HEK293 (cell line): ENCODE measurements at regions not wholly inside any gene's neighbourhood (a gene's known extent, or its start where the extent isn't known, plus 50 kb on each side); places are given as distances from the start of the nearest gene placed in this dataset.

Source experiments
- CTCF ChIA-PET: fragments of 350-600 bp; formaldehyde crosslinking; extraction: SDS; loops from one replicate; lab custom pipeline; 2021; ENCODE audit warnings: antibody characterized with exemption; lab: Yijun Ruan, JAX
- POLR2A ChIA-PET: fragments of 300-600 bp; formaldehyde crosslinking; extraction: SDS; loops from one replicate; lab custom pipeline; 2020; ENCODE audit warnings: antibody characterized with exemption, inconsistent platforms; lab: Yijun Ruan, JAX
- H3K27ac ChIP-seq: fragments of 200-500 bp; sonication (Bioruptor generic); 2 replicates; pipeline ENCODE4 v1.5.1; 2014; ENCODE audit warnings: low read depth, low read length, control low read depth, inconsistent platforms; ENCODE audit errors: extremely low read depth
- H3K36me3 ChIP-seq, 2 experiments: fragments of 200-500 bp in 1 of 2; sonication (Bioruptor generic) in 1 of 2; 1 replicate in 1 of 2; 2 replicates in 1 of 2; pipeline ENCODE4 v1.5.1; 2014 to 2017; ENCODE audit warnings: inconsistent platforms in 2 of 2, low read length in 2 of 2; ENCODE audit not compliant: control insufficient read depth in 2 of 2, insufficient read depth in 1 of 2
- H3K4me1 ChIP-seq: fragments of 200-500 bp; sonication (Bioruptor generic); 2 replicates; pipeline ENCODE4 v1.5.1; 2014; ENCODE audit warnings: mild to moderate bottlenecking, low read length, inconsistent platforms; ENCODE audit not compliant: control insufficient read depth, insufficient read depth
- H3K4me3 ChIP-seq: 2 replicates; pipeline ENCODE4 v1.5.1; 2011; ENCODE audit warnings: low read depth, mild to moderate bottlenecking, control low read depth, low read length, moderate library complexity
- H3K9me3 ChIP-seq: fragments of 200-500 bp; sonication (Bioruptor generic); 2 replicates; pipeline ENCODE4 v1.5.1; 2014; ENCODE audit warnings: low read depth, low read length, inconsistent platforms; ENCODE audit not compliant: control insufficient read depth, insufficient read depth
- CTCF ChIP-seq: fragments of 450-650 bp; formaldehyde crosslinking; IDR thresholded peaks from 2 replicates; pipeline ENCODE4 v1.5.1; 2016; ENCODE audit warnings: missing biosample characterization, missing genetic modification characterization
- GLIS1 ChIP-seq: fragments of 450-650 bp; formaldehyde crosslinking; IDR thresholded peaks from 2 replicates; pipeline ENCODE4 v1.5.1; 2016; ENCODE audit warnings: missing biosample characterization, missing genetic modification characterization
- SP2 ChIP-seq: fragments of 450-650 bp; formaldehyde crosslinking; IDR thresholded peaks from 2 replicates; pipeline ENCODE4 v1.5.1; 2016; ENCODE audit warnings: missing biosample characterization, missing genetic modification characterization
- ZBTB7A ChIP-seq: fragments of 450-650 bp; formaldehyde crosslinking; IDR thresholded peaks from 2 replicates; pipeline ENCODE4 v1.5.1; 2016; ENCODE audit warnings: low read depth, missing biosample characterization, missing genetic modification characterization
- ZNF138 ChIP-seq: fragments of 450-650 bp; formaldehyde crosslinking; IDR thresholded peaks from 2 replicates; pipeline ENCODE4 v1.5.1; 2016; ENCODE audit warnings: missing biosample characterization, missing genetic modification characterization, borderline replicate concordance
- ZNF140 ChIP-seq: fragments of 450-650 bp; formaldehyde crosslinking; IDR thresholded peaks from 2 replicates; pipeline ENCODE4 v1.5.1; 2016; ENCODE audit warnings: missing biosample characterization, missing genetic modification characterization
- ZNF292 ChIP-seq: fragments of 450-650 bp; formaldehyde crosslinking; IDR thresholded peaks from 2 replicates; pipeline ENCODE4 v1.5.1; 2016; ENCODE audit warnings: low read depth, missing biosample characterization, missing genetic modification characterization, borderline replicate concordance
- ZNF311 ChIP-seq: fragments of 450-650 bp; formaldehyde crosslinking; IDR thresholded peaks from 2 replicates; pipeline ENCODE4 v1.5.1; 2017; ENCODE audit warnings: missing biosample characterization, missing genetic modification characterization, borderline replicate concordance
- ZNF585B ChIP-seq: fragments of 450-650 bp; formaldehyde crosslinking; IDR thresholded peaks from 2 replicates; pipeline ENCODE4 v1.5.1; 2016; ENCODE audit warnings: missing biosample characterization, missing genetic modification characterization
- ZNF610 ChIP-seq: fragments of 450-650 bp; formaldehyde crosslinking; IDR thresholded peaks from 2 replicates; pipeline ENCODE4 v1.5.1; 2016; ENCODE audit warnings: missing biosample characterization, missing genetic modification characterization, borderline replicate concordance
- ZNF623 ChIP-seq: fragments of 450-650 bp; formaldehyde crosslinking; IDR thresholded peaks from 2 replicates; pipeline ENCODE4 v1.5.1; 2016; ENCODE audit warnings: missing biosample characterization, missing genetic modification characterization
- ZNF776 ChIP-seq: fragments of 450-650 bp; formaldehyde crosslinking; IDR thresholded peaks from 2 replicates; pipeline ENCODE4 v1.5.0; 2017; ENCODE audit warnings: missing biosample characterization, missing genetic modification characterization, borderline replicate concordance
- TF ChIP-seq, protein P1 (sequence below): fragments of 450-650 bp; formaldehyde crosslinking; IDR thresholded peaks from 2 replicates; pipeline ENCODE4 v1.5.1; 2016; ENCODE audit warnings: missing biosample characterization, missing genetic modification characterization, low read depth
- TF ChIP-seq, protein P2 (sequence below): fragments of 450-650 bp; formaldehyde crosslinking; IDR thresholded peaks from 2 replicates; pipeline ENCODE4 v1.5.1; 2017; ENCODE audit warnings: missing biosample characterization, missing genetic modification characterization
- TF ChIP-seq, protein P3 (sequence below): fragments of 450-650 bp; formaldehyde crosslinking; IDR thresholded peaks from 2 replicates; pipeline ENCODE4 v1.5.1; 2017; ENCODE audit warnings: missing biosample characterization, missing genetic modification characterization

DNA sequence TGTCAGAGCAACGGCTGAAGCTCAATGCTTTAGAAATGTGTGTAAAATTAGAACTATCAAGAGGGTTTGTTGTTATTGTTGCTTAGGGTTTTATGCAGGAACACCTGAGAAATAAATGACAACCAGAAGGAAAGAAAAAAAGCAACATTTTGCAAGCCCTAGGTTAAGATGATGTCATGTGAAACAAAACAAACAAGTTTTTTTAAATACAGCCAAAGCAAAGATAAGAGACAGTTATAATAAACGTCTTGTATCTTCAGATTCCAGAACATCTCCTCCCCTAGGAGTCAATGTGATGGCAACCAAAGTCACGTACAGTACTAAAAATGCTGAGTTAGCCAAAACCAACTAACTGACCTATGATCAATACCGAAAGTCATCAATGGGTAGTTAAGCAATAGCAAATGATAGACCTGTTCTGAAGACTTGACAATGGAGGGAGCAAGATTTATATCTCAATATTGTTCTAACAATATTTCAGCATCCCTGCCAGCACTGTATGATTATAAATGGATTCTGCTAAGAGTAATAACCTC, 55.3 kb upstream of the NOCT start:
- POLR2A ChIA-PET = no interaction called here
- TF ChIP-seq, protein P1, sequence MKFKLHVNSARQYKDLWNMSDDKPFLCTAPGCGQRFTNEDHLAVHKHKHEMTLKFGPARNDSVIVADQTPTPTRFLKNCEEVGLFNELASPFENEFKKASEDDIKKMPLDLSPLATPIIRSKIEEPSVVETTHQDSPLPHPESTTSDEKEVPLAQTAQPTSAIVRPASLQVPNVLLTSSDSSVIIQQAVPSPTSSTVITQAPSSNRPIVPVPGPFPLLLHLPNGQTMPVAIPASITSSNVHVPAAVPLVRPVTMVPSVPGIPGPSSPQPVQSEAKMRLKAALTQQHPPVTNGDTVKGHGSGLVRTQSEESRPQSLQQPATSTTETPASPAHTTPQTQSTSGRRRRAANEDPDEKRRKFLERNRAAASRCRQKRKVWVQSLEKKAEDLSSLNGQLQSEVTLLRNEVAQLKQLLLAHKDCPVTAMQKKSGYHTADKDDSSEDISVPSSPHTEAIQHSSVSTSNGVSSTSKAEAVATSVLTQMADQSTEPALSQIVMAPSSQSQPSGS (tag by site-specific recombination) = peak; percentile 36; the same call in 1 of the 2 replicates
- no peak for TF ChIP-seq CTCF

DNA sequence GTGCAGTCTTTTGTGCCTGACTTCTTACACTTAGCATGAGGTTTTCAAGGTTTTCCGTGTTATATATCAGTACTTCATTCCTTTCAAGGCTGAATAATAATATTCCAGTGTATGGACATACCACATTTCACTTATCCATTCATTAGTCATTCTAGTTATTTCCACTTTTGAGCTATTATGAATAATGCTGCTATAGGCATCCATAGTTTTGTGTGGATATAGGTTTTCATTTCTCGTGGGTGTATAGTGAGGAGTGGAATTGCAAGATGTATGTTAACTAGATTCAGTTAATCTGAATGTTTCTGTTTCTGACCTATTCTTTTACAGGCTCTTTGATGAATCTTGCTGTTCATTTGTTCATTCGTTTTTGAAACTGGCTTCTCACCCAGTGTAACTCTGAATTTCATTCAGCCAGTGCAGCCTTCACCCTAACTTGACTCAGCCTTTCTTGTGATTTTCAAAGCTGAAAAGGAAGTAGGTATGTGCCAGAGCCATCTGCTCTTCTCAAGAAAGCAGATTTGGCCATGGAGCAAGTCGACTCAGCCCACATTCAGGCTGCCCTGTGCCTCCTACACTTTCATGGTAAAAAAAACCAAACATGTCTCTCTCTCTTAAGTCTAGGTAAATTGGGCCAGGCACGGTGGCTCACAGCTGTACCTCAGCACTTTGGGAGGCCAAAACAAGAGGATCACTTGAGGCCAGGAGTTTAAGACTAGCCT, 56.3 kb upstream of the NOCT start:
- no peak overlapping the region for H3K4me3 ChIP-seq
- CTCF ChIA-PET = interaction anchor here (1.2 kb wide), 1 partner anchor 43 kb away, joined by 3 read pairs; no protein-coding TSS in a partner anchor
- H3K4me1 ChIP-seq = no peaks in the 10 kb centered on the region
- H3K36me3 ChIP-seq = no peaks in the 10 kb centered on the region
- POLR2A ChIA-PET = no interaction called here
- no peak overlapping the region for H3K27ac ChIP-seq
- H3K9me3 ChIP-seq = no peaks in the 10 kb centered on the region
- TF ChIP-seq ZNF292 (tag by site-specific recombination) (no peak), ZNF311 (no peak), ZNF140 (tag by site-specific recombination) (peak; percentile 61; the same call in 1 of the 2 replicates)

More for the DNA sequence above, 55.3 kb upstream of the NOCT start:
- Histone ChIP-seq H3K27ac (no peak overlapping the region), H3K4me3 (no peak overlapping the region), H3K36me3 (no peaks in the 10 kb centered on the region), H3K9me3 (no peaks in the 10 kb centered on the region), H3K4me1 (no peaks in the 10 kb centered on the region)
- CTCF ChIA-PET = interaction anchor here (1.2 kb wide), 1 partner anchor 44 kb away, joined by 3 read pairs; no protein-coding TSS in a partner anchor

DNA sequence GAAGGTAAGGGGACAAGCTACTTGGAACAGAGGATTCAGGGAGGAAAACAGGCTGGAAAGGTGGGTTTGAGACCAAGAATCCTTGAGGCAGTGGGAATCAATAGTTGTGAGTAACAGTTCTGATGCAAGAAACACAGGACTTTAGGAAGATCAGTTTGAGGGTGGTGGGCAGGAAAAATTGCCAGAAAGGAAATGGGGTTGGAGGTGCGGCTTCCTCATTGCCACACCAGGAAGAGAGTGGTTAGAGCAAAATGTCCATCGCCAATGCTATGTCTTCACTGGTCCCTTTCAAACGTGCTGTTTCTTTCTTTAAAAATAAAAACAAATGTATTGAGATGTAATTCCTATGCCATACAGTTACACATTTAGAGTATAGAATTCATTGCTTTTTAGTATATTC, 57.1 kb upstream of the NOCT start:
- ChIA-PET CTCF (no interaction called here), POLR2A (no interaction called here)
- Histone ChIP-seq H3K4me1 (no peaks in the 10 kb centered on the region), H3K27ac (no peak overlapping the region), H3K9me3 (no peaks in the 10 kb centered on the region), H3K4me3 (no peak overlapping the region), H3K36me3 (no peaks in the 10 kb centered on the region)
- TF ChIP-seq ZNF610 (no peak), ZNF776 (tag by site-specific recombination) (no peak), ZBTB7A (tag by site-specific recombination) (no peak), SP2 (tag by site-specific recombination) (no peak), ZNF623 (no peak), CTCF (no peak), ZNF138 (tag by site-specific recombination) (no peak), ZNF585B (tag by site-specific recombination) (no peak), GLIS1 (tag by site-specific recombination) (no peak)
- TF ChIP-seq, protein P2, sequence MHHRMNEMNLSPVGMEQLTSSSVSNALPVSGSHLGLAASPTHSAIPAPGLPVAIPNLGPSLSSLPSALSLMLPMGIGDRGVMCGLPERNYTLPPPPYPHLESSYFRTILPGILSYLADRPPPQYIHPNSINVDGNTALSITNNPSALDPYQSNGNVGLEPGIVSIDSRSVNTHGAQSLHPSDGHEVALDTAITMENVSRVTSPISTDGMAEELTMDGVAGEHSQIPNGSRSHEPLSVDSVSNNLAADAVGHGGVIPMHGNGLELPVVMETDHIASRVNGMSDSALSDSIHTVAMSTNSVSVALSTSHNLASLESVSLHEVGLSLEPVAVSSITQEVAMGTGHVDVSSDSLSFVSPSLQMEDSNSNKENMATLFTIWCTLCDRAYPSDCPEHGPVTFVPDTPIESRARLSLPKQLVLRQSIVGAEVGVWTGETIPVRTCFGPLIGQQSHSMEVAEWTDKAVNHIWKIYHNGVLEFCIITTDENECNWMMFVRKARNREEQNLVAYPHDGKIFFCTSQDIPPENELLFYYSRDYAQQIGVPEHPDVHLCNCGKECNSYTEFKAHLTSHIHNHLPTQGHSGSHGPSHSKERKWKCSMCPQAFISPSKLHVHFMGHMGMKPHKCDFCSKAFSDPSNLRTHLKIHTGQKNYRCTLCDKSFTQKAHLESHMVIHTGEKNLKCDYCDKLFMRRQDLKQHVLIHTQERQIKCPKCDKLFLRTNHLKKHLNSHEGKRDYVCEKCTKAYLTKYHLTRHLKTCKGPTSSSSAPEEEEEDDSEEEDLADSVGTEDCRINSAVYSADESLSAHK (tag by site-specific recombination) = no peak
- TF ChIP-seq, protein P3, sequence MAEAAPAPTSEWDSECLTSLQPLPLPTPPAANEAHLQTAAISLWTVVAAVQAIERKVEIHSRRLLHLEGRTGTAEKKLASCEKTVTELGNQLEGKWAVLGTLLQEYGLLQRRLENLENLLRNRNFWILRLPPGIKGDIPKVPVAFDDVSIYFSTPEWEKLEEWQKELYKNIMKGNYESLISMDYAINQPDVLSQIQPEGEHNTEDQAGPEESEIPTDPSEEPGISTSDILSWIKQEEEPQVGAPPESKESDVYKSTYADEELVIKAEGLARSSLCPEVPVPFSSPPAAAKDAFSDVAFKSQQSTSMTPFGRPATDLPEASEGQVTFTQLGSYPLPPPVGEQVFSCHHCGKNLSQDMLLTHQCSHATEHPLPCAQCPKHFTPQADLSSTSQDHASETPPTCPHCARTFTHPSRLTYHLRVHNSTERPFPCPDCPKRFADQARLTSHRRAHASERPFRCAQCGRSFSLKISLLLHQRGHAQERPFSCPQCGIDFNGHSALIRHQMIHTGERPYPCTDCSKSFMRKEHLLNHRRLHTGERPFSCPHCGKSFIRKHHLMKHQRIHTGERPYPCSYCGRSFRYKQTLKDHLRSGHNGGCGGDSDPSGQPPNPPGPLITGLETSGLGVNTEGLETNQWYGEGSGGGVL (tag by site-specific recombination) = no peak
